Neural cell (in vitro differentiated cells): ENCODE measurements at regions not wholly inside any gene's neighbourhood (a gene's known extent, or its start where the extent isn't known, plus 50 kb on each side); places are given as distances from the start of the nearest gene placed in this dataset.

ENCODE experiments used
- H2AFZ ChIP-seq: fragments of 200-600, 300-800 bp; sonication (generic), shearing (Covaris generic); 2 replicates; pipeline ENCODE4 v1.6.0; 2014; ENCODE audit warnings: low read depth, mild to moderate bottlenecking, antibody characterized with exemption, low read length, moderate library complexity
- H3F3A ChIP-seq: fragments of 200-600 bp; shearing (Covaris generic); 2 replicates; pipeline ENCODE4 v1.6.1; 2016; ENCODE audit warnings: mild to moderate bottlenecking, moderate library complexity, mixed read lengths, antibody characterized with exemption, low read length; ENCODE audit not compliant: insufficient read depth, poor library complexity, severe bottlenecking
- H3K27ac ChIP-seq: fragments of 200-600, 300-800 bp; sonication (generic), shearing (Covaris generic); 2 replicates; pipeline ENCODE4 v1.5.1; 2014; ENCODE audit warnings: mild to moderate bottlenecking, low read length, moderate library complexity
- H3K27me3 ChIP-seq: fragments of 300-800, 200-600 bp; sonication (generic), shearing (Covaris generic); 2 replicates; pipeline ENCODE4 v1.6.0; 2014; ENCODE audit warnings: mild to moderate bottlenecking, low read depth, low read length, moderate library complexity; ENCODE audit not compliant: insufficient read depth
- H3K36me3 ChIP-seq: fragments of 300-800, 200-600 bp; sonication (generic), shearing (Covaris generic); 2 replicates; pipeline ENCODE4 v1.5.1; 2014; ENCODE audit warnings: mild to moderate bottlenecking, antibody characterized with exemption, low read length, moderate library complexity; ENCODE audit not compliant: insufficient read depth
- H3K4me2 ChIP-seq: fragments of 300-800, 200-600 bp; sonication (generic), shearing (Covaris generic); 2 replicates; pipeline ENCODE4 v1.6.0; 2014; ENCODE audit warnings: mild to moderate bottlenecking, low read length
- H3K4me3 ChIP-seq: fragments of 300-800, 200-600 bp; sonication (generic), shearing (Covaris generic); 2 replicates; pipeline ENCODE4 v1.5.1; 2014; ENCODE audit warnings: mild to moderate bottlenecking, low read length, moderate library complexity
- H3K79me2 ChIP-seq: fragments of 200-600 bp; shearing (Covaris generic); replicated peaks from 2 replicates; pipeline ENCODE4 v1.6.0; 2014; ENCODE audit warnings: mild to moderate bottlenecking, low read length, moderate library complexity; ENCODE audit not compliant: insufficient read depth
- H3K9ac ChIP-seq: fragments of 300-800, 200-600 bp; sonication (generic), shearing (Covaris generic); 2 replicates; pipeline ENCODE4 v1.6.1; 2016; ENCODE audit warnings: mild to moderate bottlenecking, low read length, mixed read lengths
- H3K9me2 ChIP-seq: fragments of 200-600 bp; shearing (Covaris generic); 2 replicates; pipeline ENCODE4 v1.6.1; 2016; ENCODE audit warnings: mild to moderate bottlenecking, low read length, mixed read lengths; ENCODE audit not compliant: insufficient read depth
- H3K9me3 ChIP-seq: fragments of 200-600, 300-800 bp; sonication (generic), shearing (Covaris generic); 2 replicates; pipeline ENCODE4 v1.6.1; 2016; ENCODE audit warnings: mild to moderate bottlenecking, mixed run types, low read length, moderate library complexity, mixed read lengths
- H4K20me1 ChIP-seq: fragments of 200-600 bp; shearing (Covaris generic); 2 replicates; pipeline ENCODE4 v1.6.1; 2016; ENCODE audit warnings: mild to moderate bottlenecking, mixed run types; ENCODE audit not compliant: insufficient read depth
- EP300 ChIP-seq: fragments of 450-650 bp; conservative IDR thresholded peaks from 2 replicates; pipeline ENCODE4 v1.6.1; 2014; ENCODE audit warnings: antibody characterized with exemption, mild to moderate bottlenecking, moderate library complexity; ENCODE audit not compliant: poor library complexity, severe bottlenecking
- EZH2 ChIP-seq: fragments of 200-600, 300-800 bp; shearing (Covaris generic), sonication (generic); IDR thresholded peaks from 2 replicates; pipeline ENCODE4 v1.6.1; 2014; ENCODE audit warnings: antibody characterized with exemption, low read length, borderline replicate concordance, mild to moderate bottlenecking; ENCODE audit not compliant: insufficient read depth, poor library complexity, severe bottlenecking
- MXI1 ChIP-seq: fragments of 450-650 bp; conservative IDR thresholded peaks from 2 replicates; pipeline ENCODE4 v1.6.1; 2014; ENCODE audit warnings: antibody characterized with exemption, mild to moderate bottlenecking; ENCODE audit not compliant: poor library complexity, severe bottlenecking
- POLR2AphosphoS5 ChIP-seq: IDR thresholded peaks from 2 replicates; pipeline ENCODE4 v1.6.1; 2012
- RAD21 ChIP-seq: fragments of 450-650 bp; conservative IDR thresholded peaks from 2 replicates; pipeline ENCODE4 v1.6.1; 2014; ENCODE audit warnings: antibody characterized with exemption, mild to moderate bottlenecking, moderate library complexity
- SMC3 ChIP-seq: fragments of 450-650 bp; conservative IDR thresholded peaks from 2 replicates; pipeline ENCODE4 v1.6.1; 2014; ENCODE audit warnings: antibody characterized with exemption, mild to moderate bottlenecking, moderate library complexity; ENCODE audit not compliant: poor library complexity
- TAF1 ChIP-seq: IDR thresholded peaks from 2 replicates; pipeline ENCODE4 v1.6.1; 2012; ENCODE audit warnings: low read depth
- TF ChIP-seq, protein P1 (sequence below): fragments of 450-650 bp; IDR thresholded peaks from 2 replicates; pipeline ENCODE4 v1.5.1; 2014; ENCODE audit warnings: antibody characterized with exemption, mild to moderate bottlenecking, moderate library complexity; ENCODE audit not compliant: poor library complexity, severe bottlenecking
- TF ChIP-seq, protein P2 (sequence below): IDR thresholded peaks from 2 replicates; pipeline ENCODE4 v1.6.1; 2012; ENCODE audit warnings: borderline replicate concordance

DNA sequence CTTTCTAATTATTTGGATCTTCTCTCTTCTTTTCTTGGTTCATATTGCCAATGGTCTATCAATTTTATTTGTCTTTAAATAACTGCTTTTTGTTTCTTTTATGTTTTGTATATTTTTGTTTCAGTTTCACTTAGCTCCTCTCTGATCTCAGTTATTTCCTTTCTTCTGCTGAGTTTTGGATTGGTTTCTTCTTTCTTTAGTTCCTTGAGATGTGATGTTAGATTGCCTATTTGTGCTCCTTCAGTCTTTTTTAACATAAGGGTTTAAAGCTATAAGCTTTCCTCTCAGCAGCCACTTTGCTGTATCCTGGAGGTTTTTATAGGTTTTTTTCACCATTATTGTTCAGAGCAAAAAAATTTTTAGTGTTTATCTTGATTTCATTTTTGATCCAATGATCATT lies 351.6 kb downstream of the KDM5D start:
- no peak for TF ChIP-seq TAF1
- TF ChIP-seq EZH2, result no peak
- TF ChIP-seq, protein P1, sequence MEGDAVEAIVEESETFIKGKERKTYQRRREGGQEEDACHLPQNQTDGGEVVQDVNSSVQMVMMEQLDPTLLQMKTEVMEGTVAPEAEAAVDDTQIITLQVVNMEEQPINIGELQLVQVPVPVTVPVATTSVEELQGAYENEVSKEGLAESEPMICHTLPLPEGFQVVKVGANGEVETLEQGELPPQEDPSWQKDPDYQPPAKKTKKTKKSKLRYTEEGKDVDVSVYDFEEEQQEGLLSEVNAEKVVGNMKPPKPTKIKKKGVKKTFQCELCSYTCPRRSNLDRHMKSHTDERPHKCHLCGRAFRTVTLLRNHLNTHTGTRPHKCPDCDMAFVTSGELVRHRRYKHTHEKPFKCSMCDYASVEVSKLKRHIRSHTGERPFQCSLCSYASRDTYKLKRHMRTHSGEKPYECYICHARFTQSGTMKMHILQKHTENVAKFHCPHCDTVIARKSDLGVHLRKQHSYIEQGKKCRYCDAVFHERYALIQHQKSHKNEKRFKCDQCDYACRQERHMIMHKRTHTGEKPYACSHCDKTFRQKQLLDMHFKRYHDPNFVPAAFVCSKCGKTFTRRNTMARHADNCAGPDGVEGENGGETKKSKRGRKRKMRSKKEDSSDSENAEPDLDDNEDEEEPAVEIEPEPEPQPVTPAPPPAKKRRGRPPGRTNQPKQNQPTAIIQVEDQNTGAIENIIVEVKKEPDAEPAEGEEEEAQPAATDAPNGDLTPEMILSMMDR, result no peak
- no peak for TF ChIP-seq RAD21
- no peak for TF ChIP-seq POLR2AphosphoS5
- TF ChIP-seq EP300, result no peak
- no peak for TF ChIP-seq SMC3
- TF ChIP-seq MXI1, result no peak
- TF ChIP-seq, protein P2, sequence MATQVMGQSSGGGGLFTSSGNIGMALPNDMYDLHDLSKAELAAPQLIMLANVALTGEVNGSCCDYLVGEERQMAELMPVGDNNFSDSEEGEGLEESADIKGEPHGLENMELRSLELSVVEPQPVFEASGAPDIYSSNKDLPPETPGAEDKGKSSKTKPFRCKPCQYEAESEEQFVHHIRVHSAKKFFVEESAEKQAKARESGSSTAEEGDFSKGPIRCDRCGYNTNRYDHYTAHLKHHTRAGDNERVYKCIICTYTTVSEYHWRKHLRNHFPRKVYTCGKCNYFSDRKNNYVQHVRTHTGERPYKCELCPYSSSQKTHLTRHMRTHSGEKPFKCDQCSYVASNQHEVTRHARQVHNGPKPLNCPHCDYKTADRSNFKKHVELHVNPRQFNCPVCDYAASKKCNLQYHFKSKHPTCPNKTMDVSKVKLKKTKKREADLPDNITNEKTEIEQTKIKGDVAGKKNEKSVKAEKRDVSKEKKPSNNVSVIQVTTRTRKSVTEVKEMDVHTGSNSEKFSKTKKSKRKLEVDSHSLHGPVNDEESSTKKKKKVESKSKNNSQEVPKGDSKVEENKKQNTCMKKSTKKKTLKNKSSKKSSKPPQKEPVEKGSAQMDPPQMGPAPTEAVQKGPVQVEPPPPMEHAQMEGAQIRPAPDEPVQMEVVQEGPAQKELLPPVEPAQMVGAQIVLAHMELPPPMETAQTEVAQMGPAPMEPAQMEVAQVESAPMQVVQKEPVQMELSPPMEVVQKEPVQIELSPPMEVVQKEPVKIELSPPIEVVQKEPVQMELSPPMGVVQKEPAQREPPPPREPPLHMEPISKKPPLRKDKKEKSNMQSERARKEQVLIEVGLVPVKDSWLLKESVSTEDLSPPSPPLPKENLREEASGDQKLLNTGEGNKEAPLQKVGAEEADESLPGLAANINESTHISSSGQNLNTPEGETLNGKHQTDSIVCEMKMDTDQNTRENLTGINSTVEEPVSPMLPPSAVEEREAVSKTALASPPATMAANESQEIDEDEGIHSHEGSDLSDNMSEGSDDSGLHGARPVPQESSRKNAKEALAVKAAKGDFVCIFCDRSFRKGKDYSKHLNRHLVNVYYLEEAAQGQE, result no peak
- Histone ChIP-seq H3K4me3 (no peak overlapping the region), H3F3A (no peaks in the 10 kb centered on the region), H3K36me3 (no peaks in the 10 kb centered on the region), H3K27me3 (no peaks in the 10 kb centered on the region), H4K20me1 (no peaks in the 10 kb centered on the region), H3K9ac (no peak overlapping the region), H3K4me2 (no peak overlapping the region), H3K27ac (no peak overlapping the region), H3K9me3 (no peaks in the 10 kb centered on the region), H3K9me2 (no peaks in the 10 kb centered on the region), H3K79me2 (no peaks in the 10 kb centered on the region), H2AFZ (no peak overlapping the region)

DNA sequence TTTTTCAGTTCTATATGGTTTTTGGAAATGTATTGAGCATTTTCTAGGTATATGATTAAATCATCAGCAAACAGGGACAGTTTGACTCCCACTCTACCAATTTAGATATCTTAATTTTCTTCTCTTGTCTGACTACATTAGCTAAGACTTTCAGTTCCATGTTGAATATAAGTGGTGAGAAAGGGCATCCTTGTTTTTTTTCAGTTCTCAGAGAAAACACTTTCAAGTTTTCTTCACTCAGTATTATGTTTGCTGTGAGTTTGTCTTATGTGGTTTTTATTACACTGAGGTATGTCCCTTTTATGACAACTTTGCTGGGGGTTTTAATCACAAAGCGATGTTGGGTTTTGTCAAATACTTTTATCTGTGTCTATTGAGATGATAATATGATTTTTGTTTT lies 352.6 kb downstream of the KDM5D start:
- Histone ChIP-seq H3K4me3 (no peak overlapping the region), H3K9ac (no peak overlapping the region), H3K9me3 (no peaks in the 10 kb centered on the region), H3K27ac (no peak overlapping the region), H3K4me2 (no peak overlapping the region), H4K20me1 (no peaks in the 10 kb centered on the region), H3F3A (no peaks in the 10 kb centered on the region), H3K36me3 (no peaks in the 10 kb centered on the region), H3K79me2 (no peaks in the 10 kb centered on the region), H3K9me2 (no peaks in the 10 kb centered on the region), H2AFZ (no peak overlapping the region), H3K27me3 (no peaks in the 10 kb centered on the region)
- TF ChIP-seq EZH2 (no peak), SMC3 (no peak), POLR2AphosphoS5 (no peak), MXI1 (no peak), EP300 (no peak), RAD21 (no peak), TAF1 (no peak)
- TF ChIP-seq, protein P2, result no peak
- TF ChIP-seq, protein P1, result no peak
